Occipital lobe (tissue), 1 donor: ENCODE measurements at regions not wholly inside any gene's neighbourhood (a gene's known extent, or its start where the extent isn't known, plus 50 kb on each side); places are given as distances from the start of the nearest gene placed in this dataset.

Experiments
- DNase-seq: peaks from one replicate; lab custom pipeline; 2025; lab: John Stamatoyannopoulos, UW

- DNase-seq = no peak
Observed at GRCh38 chr13:30359991-30360390, 52.6 kb upstream of the KATNAL1 start.

DNA sequence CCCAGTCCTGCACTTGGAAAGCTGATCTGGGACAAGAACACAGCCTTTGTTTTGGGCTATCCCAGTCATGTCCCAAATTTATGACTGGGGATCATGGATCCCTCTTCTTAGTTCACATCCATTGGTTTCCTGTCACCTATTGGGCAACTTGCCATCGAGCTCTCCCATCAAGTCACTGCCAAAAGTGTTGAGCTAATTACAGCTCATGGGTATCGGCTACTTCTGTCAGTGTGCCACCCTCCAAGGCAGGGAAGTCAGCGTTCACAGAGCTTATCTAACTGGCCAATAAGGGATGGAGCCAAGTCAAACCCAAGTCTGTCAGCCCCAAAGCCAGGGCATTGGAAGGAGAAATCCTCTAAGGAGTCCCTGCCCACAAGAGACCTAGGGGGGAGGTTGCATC lies 53.2 kb upstream of the KATNAL1 start:
- DNase-seq = no peak

GRCh38 chr13:30362005-30362788 lies 54.8 kb upstream of the KATNAL1 start:
- no peak for DNase-seq

DNA sequence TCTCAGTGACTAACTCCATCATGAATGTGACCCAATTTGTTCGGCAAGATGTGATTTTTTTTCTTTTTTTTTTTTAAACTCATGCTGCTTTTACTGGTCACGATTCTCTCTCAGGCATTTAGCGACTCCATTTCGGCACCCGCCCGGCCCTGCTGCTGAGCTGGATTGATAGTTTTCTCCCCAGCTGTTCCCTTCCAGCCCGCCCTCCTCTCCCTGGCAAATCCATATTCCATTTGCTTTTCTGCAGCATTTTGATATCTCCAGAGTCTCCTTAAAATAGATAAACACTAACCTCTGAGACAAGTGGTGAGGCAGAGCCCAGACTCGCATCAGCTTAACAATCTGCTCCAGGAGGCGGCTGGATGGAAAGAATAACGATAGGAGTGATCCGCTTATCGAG lies 55.5 kb upstream of the KATNAL1 start:
- peak; percentile 40 for DNase-seq

DNA sequence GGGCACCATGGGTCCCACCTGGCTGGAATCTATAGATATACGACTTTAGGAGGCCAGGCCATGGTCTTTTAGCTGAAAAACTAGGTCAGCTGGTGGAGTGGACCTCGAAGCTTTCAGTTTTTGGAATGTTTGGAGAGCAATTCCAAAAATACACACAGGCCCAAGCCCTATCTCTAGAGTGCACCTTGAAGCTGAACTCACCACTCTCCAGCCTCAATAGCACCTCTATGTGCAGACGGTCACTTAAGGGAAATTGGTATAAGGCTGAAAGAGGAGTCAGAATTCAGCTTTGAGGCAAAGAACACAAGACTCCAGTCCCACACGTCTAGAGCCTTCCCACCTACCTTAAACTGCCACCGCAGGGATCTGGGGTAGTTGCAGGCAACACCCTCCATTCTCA lies 56.4 kb upstream of the KATNAL1 start:
- no peak for DNase-seq

- no peak for DNase-seq
Observed at GRCh38 chr13:30364133-30364532, 56.8 kb upstream of the KATNAL1 start.

DNA sequence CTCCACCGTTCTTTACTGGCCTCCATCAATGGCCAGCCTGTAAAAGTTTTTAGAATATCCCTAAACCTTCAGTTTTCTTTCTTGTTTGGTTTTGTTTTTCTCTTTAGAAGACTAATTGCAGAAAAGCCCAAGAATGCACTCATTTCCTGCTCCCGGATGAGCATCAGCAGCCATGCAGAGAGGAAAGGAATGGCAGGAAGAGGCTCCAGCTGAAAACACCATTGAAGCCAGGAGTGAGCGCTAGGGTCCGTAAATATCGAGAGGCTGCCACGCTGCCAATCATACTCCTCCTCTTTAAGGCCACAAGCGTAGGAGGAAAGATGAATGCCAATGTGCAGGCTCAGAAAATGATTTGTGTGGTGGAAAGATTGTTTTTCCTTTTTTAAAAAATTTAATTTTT lies 57.4 kb upstream of the UBE2L5 start:
- no peak for DNase-seq

GRCh38 chr13:30366088-30366487 lies 56.2 kb upstream of the UBE2L5 start:
- DNase-seq = no peak

GRCh38 chr13:30367296-30367695 lies 55.0 kb upstream of the UBE2L5 start:
- DNase-seq = no peak

DNA sequence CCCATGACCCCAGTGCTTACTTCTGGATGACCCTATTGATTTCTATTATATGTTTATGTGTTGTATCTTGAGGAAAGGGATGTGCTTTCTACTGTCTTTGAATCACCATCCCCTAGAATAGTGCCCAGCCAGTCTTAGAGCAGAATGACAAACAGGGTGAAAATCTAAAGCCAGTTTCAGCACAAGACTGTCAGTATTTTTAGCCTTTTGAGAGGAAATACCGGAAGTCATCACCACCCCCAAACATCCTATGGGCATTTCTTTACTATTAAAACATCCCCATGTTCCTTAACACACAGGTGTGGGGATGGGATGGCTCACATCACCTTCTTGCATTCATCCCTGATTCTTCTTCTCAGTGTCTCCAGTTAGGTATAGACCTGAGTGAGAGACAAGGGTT lies 52.1 kb upstream of the UBE2L5 start:
- DNase-seq = no peak

DNA sequence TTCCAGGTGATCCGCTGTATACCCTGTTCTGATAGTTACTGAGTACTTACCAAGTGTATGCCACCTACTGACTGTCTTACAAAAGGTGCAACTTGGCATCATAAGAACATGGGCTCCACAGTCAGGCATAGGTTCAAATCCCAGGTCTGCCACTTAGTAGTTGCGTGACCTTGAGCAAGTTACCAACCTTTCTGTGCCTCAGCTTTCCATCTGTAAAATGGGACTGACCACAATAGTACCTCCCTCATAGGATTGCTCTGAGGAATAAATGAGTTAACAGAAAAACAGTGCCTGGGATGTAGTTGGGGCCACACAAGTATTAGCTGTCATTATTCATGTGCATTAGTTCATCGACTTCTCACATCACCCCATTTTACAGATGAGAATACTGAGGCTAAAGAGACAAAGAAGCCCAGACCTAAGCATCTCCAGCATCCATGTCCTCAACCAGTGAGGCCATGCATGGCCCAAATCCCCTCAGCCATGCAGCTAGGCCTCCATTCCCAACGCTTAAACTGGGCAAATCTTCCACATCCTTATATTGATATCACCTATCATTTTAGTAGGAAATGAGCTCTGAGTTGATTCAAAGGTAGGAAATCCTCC lies 51.3 kb upstream of the UBE2L5 start:
- no peak for DNase-seq

- DNase-seq = no peak
Observed at GRCh38 chr13:30371649-30372265, 50.5 kb upstream of the UBE2L5 start.
